H9 (cell line): ENCODE measurements at regions not wholly inside any gene's neighbourhood (a gene's known extent, or its start where the extent isn't known, plus 50 kb on each side); places are given as distances from the start of the nearest gene placed in this dataset.
"Not testable (repeated sequence)": the region's sequence is repeated elsewhere in the genome, so short reads cannot be mapped to it uniquely, and the experiment has no call there.

ENCODE experiments used
- DNase-seq: peaks from one replicate; pipeline ENCODE4 v3.0.0-alpha.2; 2017
- H2AFZ ChIP-seq: one replicate; pipeline ENCODE4 v1.6.1; 2013; ENCODE audit warnings: mild to moderate bottlenecking, low read length, control low read depth, moderate library complexity
- H2AK5ac ChIP-seq: 2 replicates; pipeline ENCODE4 v1.6.1; 2013; ENCODE audit warnings: low read length, control low read depth, mixed read lengths; ENCODE audit not compliant: insufficient read length
- H2BK120ac ChIP-seq: one replicate; pipeline ENCODE4 v1.6.1; 2013; ENCODE audit warnings: low read depth, mild to moderate bottlenecking, low read length, control low read depth, inconsistent platforms; ENCODE audit not compliant: poor library complexity, severe bottlenecking
- H2BK12ac ChIP-seq: 2 replicates; pipeline ENCODE4 v1.6.1; 2013; ENCODE audit warnings: low read length, control low read depth, mixed read lengths, low read depth; ENCODE audit not compliant: insufficient read length
- H2BK15ac ChIP-seq: 2 replicates; pipeline ENCODE4 v1.6.1; 2013; ENCODE audit warnings: low read depth, low read length, control low read depth
- H2BK20ac ChIP-seq: one replicate; pipeline ENCODE4 v1.6.1; 2013; ENCODE audit warnings: low read depth, mild to moderate bottlenecking, low read length, control low read depth, inconsistent platforms; ENCODE audit not compliant: poor library complexity, severe bottlenecking
- H2BK5ac ChIP-seq: 2 replicates; pipeline ENCODE4 v1.6.1; 2013; ENCODE audit warnings: low read length, control low read depth, mixed read lengths; ENCODE audit not compliant: insufficient read length
- H3K14ac ChIP-seq: 2 replicates; pipeline ENCODE4 v1.6.1; 2013; ENCODE audit warnings: low read length, control low read depth; ENCODE audit not compliant: insufficient read depth
- H3K18ac ChIP-seq: 2 replicates; pipeline ENCODE4 v1.6.1; 2013; ENCODE audit warnings: low read depth, mild to moderate bottlenecking, mixed read lengths, low read length, control low read depth; ENCODE audit not compliant: insufficient read length
- H3K23ac ChIP-seq: 2 replicates; pipeline ENCODE4 v1.6.1; 2013; ENCODE audit warnings: low read length, control low read depth, mixed read lengths, low read depth; ENCODE audit not compliant: insufficient read length
- H3K23me2 ChIP-seq: 2 replicates; pipeline ENCODE4 v1.6.1; 2013; ENCODE audit warnings: low read depth, mild to moderate bottlenecking, mixed read lengths, low read length, control low read depth; ENCODE audit not compliant: insufficient read length, poor library complexity, severe bottlenecking
- H3K27ac ChIP-seq: 2 replicates; pipeline ENCODE4 v1.5.1; 2013; ENCODE audit warnings: low read length, control low read depth, mixed read lengths, low read depth; ENCODE audit not compliant: insufficient read length
- H3K27me3 ChIP-seq: 2 replicates; pipeline ENCODE4 v1.6.1; 2013; ENCODE audit warnings: low read length, control low read depth, inconsistent platforms; ENCODE audit not compliant: insufficient read depth
- H3K4ac ChIP-seq: 2 replicates; pipeline ENCODE4 v1.6.1; 2013; ENCODE audit warnings: low read depth, mild to moderate bottlenecking, control low read depth, inconsistent platforms, low read length, moderate library complexity
- H3K4me1 ChIP-seq: 2 replicates; pipeline ENCODE4 v1.6.1; 2013; ENCODE audit warnings: low read length, control low read depth, inconsistent platforms; ENCODE audit not compliant: insufficient read depth
- H3K4me2 ChIP-seq: 2 replicates; pipeline ENCODE4 v1.6.1; 2013; ENCODE audit warnings: low read length, control low read depth, mixed read lengths; ENCODE audit not compliant: insufficient read length, insufficient read depth
- H3K56ac ChIP-seq: 2 replicates; pipeline ENCODE4 v1.6.1; 2013; ENCODE audit warnings: low read depth, mild to moderate bottlenecking, mixed read lengths, low read length, control low read depth; ENCODE audit not compliant: insufficient read length
- H3K79me1 ChIP-seq: 2 replicates; pipeline ENCODE4 v1.6.1; 2013; ENCODE audit warnings: low read depth, mild to moderate bottlenecking, moderate library complexity, low read length, control low read depth, inconsistent platforms; ENCODE audit not compliant: insufficient read depth, poor library complexity, severe bottlenecking
- H3K79me2 ChIP-seq: 2 replicates; pipeline ENCODE4 v1.6.1; 2013; ENCODE audit warnings: low read length, control low read depth, inconsistent platforms; ENCODE audit not compliant: insufficient read depth
- H3K9ac ChIP-seq: 2 replicates; pipeline ENCODE4 v1.6.1; 2013; ENCODE audit warnings: low read length, control low read depth, mixed read lengths; ENCODE audit not compliant: insufficient read length; ENCODE audit errors: extremely low read depth
- H3K9me3 ChIP-seq: one replicate; pipeline ENCODE4 v1.6.1; 2013; ENCODE audit warnings: low read depth, low read length, inconsistent platforms; ENCODE audit not compliant: control insufficient read depth
- H3T11ph ChIP-seq: one replicate; pipeline ENCODE4 v1.6.1; 2013; ENCODE audit warnings: mild to moderate bottlenecking, low read length, control low read depth, inconsistent platforms
- H4K20me1 ChIP-seq: one replicate; pipeline ENCODE4 v1.6.1; 2013; ENCODE audit not compliant: control insufficient read depth, insufficient read length, insufficient read depth
- H4K5ac ChIP-seq: 2 replicates; pipeline ENCODE4 v1.6.1; 2013; ENCODE audit warnings: low read depth, mild to moderate bottlenecking, mixed read lengths, low read length, control low read depth; ENCODE audit not compliant: insufficient read length
- H4K8ac ChIP-seq: replicated peaks from 2 replicates; pipeline ENCODE4 v1.6.1; 2013; ENCODE audit warnings: low read length, control low read depth, mixed read lengths, low read depth; ENCODE audit not compliant: insufficient read length
- H4K91ac ChIP-seq: 2 replicates; pipeline ENCODE4 v1.6.1; 2013; ENCODE audit warnings: low read depth, mild to moderate bottlenecking, moderate library complexity, mixed read lengths, low read length, control low read depth; ENCODE audit not compliant: insufficient read length
- H3K27ac Mint-ChIP-seq, 3 experiments: 2 replicates in 2 of 3; 3 replicates in 1 of 3; pipeline ENCODE4 v1.8.0; 2020 to 2021; ENCODE audit warnings: mixed read lengths in 3 of 3, mild to moderate bottlenecking in 1 of 3, moderate library complexity in 1 of 3
- H3K27me3 Mint-ChIP-seq: 2 replicates; pipeline ENCODE4 v1.8.0; 2021; ENCODE audit warnings: low read depth, mild to moderate bottlenecking, moderate library complexity, mixed read lengths
- H3K36me3 Mint-ChIP-seq, 3 experiments: 2 replicates in 2 of 3; 3 replicates in 1 of 3; pipeline ENCODE4 v1.8.0; 2020 to 2021; ENCODE audit warnings: low read depth in 3 of 3, mixed read lengths in 3 of 3; ENCODE audit not compliant: insufficient read depth in 1 of 3
- H3K4me1 Mint-ChIP-seq, 2 experiments: 2 replicates each; pipeline ENCODE4 v1.8.0; 2020; ENCODE audit warnings: mixed read lengths in 2 of 2
- H3K4me3 Mint-ChIP-seq, 2 experiments: 2 replicates in 1 of 2; 3 replicates in 1 of 2; pipeline ENCODE4 v1.8.0; 2020 to 2021; ENCODE audit warnings: mild to moderate bottlenecking in 2 of 2, mixed read lengths in 2 of 2, moderate library complexity in 1 of 2
- H3K9me3 Mint-ChIP-seq, 2 experiments: 2 replicates in 1 of 2; 3 replicates in 1 of 2; pipeline ENCODE4 v1.8.0; 2020; ENCODE audit warnings: mild to moderate bottlenecking in 2 of 2, mixed read lengths in 2 of 2, moderate library complexity in 1 of 2
- CTCF ChIP-seq: fragments of 200-600 bp; sonication (generic); conservative IDR thresholded peaks from 3 replicates; pipeline ENCODE4 v1.8.0; 2021; ENCODE audit warnings: antibody characterized with exemption, mild to moderate bottlenecking
- WGBS: extraction: QIAGEN DNeasy Blood & Tissue Kit; methylation state at CpG from one replicate; pipeline ENCODE4 v1.1.7; 2013; ENCODE audit warnings: missing lambda C conversion rate, low lambda C conversion rate, mixed read lengths; ENCODE audit not compliant: insufficient read length; ENCODE audit errors: extremely low coverage; 5-methylcytosine and 5-hydroxymethylcytosine counted together

GRCh38 chr2:132253496-132254305 is 91.9 kb upstream of the ANKRD30BL start:
- Mint-ChIP-seq H3K9me3 (peaks cover 42 to 61% of the 10 kb centered on the region in 2 experiments), H3K4me3 (no peak overlapping the region), H3K4me1 (no peaks in the 10 kb centered on the region), H3K27me3 (no peaks in the 10 kb centered on the region; the same call in 1 of the 2 replicates), H3K36me3 (peaks cover 16 to 44% (median 33%) of the 10 kb centered on the region in 3 experiments), H3K27ac (no peak overlapping the region)
- WGBS, result no CpG with 5 or more reads among the region's 50 CpGs
- Histone ChIP-seq H3K56ac (no peak overlapping the region), H3K27me3 (no peaks in the 10 kb centered on the region), H2BK120ac (no peak overlapping the region), H3K14ac (no peak overlapping the region), H3K23ac (no peak overlapping the region), H2BK12ac (no peak overlapping the region), H2AFZ (no peak overlapping the region), H3K9ac (no peak overlapping the region), H2BK15ac (no peak overlapping the region), H2BK5ac (no peak overlapping the region), H3K23me2 (no peaks in the 10 kb centered on the region), H3K79me2 (no peaks in the 10 kb centered on the region), H3K4me1 (no peaks in the 10 kb centered on the region), H3K27ac (no peak overlapping the region), H4K5ac (no peak overlapping the region), H3K79me1 (no peaks in the 10 kb centered on the region), H4K91ac (no peak overlapping the region), H3K9me3 (no peaks in the 10 kb centered on the region), H3T11ph (no peak overlapping the region), H2AK5ac (no peak overlapping the region), H4K8ac (no peak overlapping the region), H3K4me2 (no peak overlapping the region), H2BK20ac (no peak overlapping the region), H3K18ac (no peak overlapping the region), H4K20me1 (no peaks in the 10 kb centered on the region), H3K4ac (no peak overlapping the region)
- no peak for DNase-seq
- no peak for TF ChIP-seq CTCF

GRCh38 chr2:132254306-132254919 is 92.7 kb upstream of the ANKRD30BL start:
- no CpG with 5 or more reads among the region's 25 CpGs for WGBS
- H3K36me3 Mint-ChIP-seq, result peaks cover 16 to 49% (median 33%) of the 10 kb centered on the region in 3 experiments
- not testable (repeated sequence) for H2AFZ ChIP-seq, DNase-seq, H3K27me3 ChIP-seq, H3K4me3 Mint-ChIP-seq, H2BK120ac ChIP-seq, H2AK5ac ChIP-seq, H2BK20ac ChIP-seq, H3K18ac ChIP-seq, H4K91ac ChIP-seq, H3K4ac ChIP-seq, H3K4me1 ChIP-seq, H3K23me2 ChIP-seq, H3K27ac ChIP-seq, H3K4me1 Mint-ChIP-seq, H3K79me2 ChIP-seq, H3T11ph ChIP-seq, H3K27me3 Mint-ChIP-seq, H4K8ac ChIP-seq, H3K14ac ChIP-seq, H3K56ac ChIP-seq, H4K5ac ChIP-seq, H3K4me2 ChIP-seq, H2BK15ac ChIP-seq, H2BK12ac ChIP-seq, H4K20me1 ChIP-seq, H3K27ac Mint-ChIP-seq, H2BK5ac ChIP-seq, H3K9ac ChIP-seq, H3K9me3 ChIP-seq, H3K23ac ChIP-seq, H3K79me1 ChIP-seq
- H3K9me3 Mint-ChIP-seq, result peaks cover 47 to 66% of the 10 kb centered on the region in 2 experiments
